ENCODE measurements at regions not wholly inside any gene's neighbourhood (a gene's known extent, or its start where the extent isn't known, plus 50 kb on each side); places are given as distances from the start of the nearest gene placed in this dataset.

- Histone ChIP-seq H3K9me3 (ENCODE audit: insufficient read depth, low read length) (no peaks in the 10 kb centered on the region), H3K27me3 (ENCODE audit: insufficient read depth, insufficient read length) (no peaks in the 10 kb centered on the region), H3K4me1 (ENCODE audit: insufficient read depth, insufficient read length) (no peaks in the 10 kb centered on the region), H3K9ac (ENCODE audit: insufficient read length, low read depth) (no peak overlapping the region), H3K4me3 (ENCODE audit: insufficient read length, low read depth) (no peak overlapping the region), H3K36me3 (ENCODE audit: insufficient read depth, insufficient read length, low read length) (no peaks in the 10 kb centered on the region)
- no peak for DNase-seq (ENCODE audit: low read depth, low spot score)
- TF ChIP-seq YY1 (IDR thresholded peaks at IDR 0.05; ENCODE audit: insufficient read depth, insufficient read length) (no peak), ZNF274 (IDR thresholded peaks at IDR 0.05; ENCODE audit: low read depth, low read length) (no peak), SUZ12 (IDR thresholded peaks at IDR 0.05; ENCODE audit: extremely low read depth, insufficient read depth, insufficient read length) (no peak)
Measured at GRCh38 chr4:38609614-38610013, 54.4 kb upstream of the KLF3 start.

DNA sequence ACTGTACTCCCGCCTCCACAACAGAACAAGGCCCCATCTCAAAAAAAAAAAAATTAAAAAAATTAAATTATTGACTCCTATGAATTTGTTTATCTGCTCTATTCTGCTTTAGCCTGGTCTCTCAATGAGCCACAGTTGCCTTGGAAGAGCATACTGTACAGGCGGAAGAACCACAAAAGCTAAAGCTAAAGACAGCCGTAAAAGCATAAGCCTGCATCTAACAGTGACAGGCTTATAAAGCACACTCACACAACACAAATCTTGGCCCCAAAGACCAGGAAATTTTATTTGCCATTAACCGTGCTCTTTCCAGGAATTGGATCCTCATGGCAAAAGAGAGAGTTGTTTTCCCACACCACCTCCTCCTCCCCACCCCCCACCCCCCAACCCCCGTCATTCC lies 53.5 kb upstream of the KLF3 start:
- H3K4me3 ChIP-seq (ENCODE audit: insufficient read length, low read depth) = no peak overlapping the region
- TF ChIP-seq ZNF274 (IDR thresholded peaks at IDR 0.05; ENCODE audit: low read depth, low read length) (no peak), YY1 (IDR thresholded peaks at IDR 0.05; ENCODE audit: insufficient read depth, insufficient read length) (no peak)
- no peaks in the 10 kb centered on the region for H3K27me3 ChIP-seq (ENCODE audit: insufficient read depth, insufficient read length)
- no peaks in the 10 kb centered on the region for H3K4me1 ChIP-seq (ENCODE audit: insufficient read depth, insufficient read length)
- DNase-seq (ENCODE audit: low read depth, low spot score) = no peak
- no peaks in the 10 kb centered on the region for H3K36me3 ChIP-seq (ENCODE audit: insufficient read depth, insufficient read length, low read length)
- H3K9me3 ChIP-seq (ENCODE audit: insufficient read depth, low read length) = no peaks in the 10 kb centered on the region
- H3K9ac ChIP-seq (ENCODE audit: insufficient read length, low read depth) = no peak overlapping the region

DNA sequence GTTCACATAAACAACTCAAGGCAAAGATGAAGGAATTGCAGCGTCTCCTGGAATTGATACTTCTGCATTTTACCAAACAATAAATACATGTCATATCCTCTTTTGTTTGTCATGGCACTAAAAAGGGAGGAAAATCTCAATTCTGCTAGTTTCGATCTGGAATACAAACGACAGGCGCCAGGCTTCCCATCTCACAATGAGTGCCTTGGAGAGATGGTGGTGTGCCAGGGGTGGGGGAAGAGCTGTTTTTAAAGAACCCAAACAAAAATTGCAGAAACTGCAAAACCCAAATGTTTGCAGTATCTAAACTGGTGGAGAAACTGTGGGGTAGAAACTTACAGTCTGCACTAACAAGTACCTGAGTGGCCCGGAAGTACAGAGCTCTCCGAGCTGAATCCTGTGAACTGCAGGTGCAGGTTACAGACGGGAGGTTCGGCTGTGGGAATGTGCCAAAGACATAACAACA lies 53.0 kb upstream of the KLF3 start:
- Histone ChIP-seq H3K27me3 (ENCODE audit: insufficient read depth, insufficient read length) (no peaks in the 10 kb centered on the region), H3K9ac (ENCODE audit: insufficient read length, low read depth) (no peak overlapping the region), H3K4me3 (ENCODE audit: insufficient read length, low read depth) (no peak overlapping the region), H3K4me1 (ENCODE audit: insufficient read depth, insufficient read length) (no peaks in the 10 kb centered on the region), H3K36me3 (ENCODE audit: insufficient read depth, insufficient read length, low read length) (no peaks in the 10 kb centered on the region), H3K9me3 (ENCODE audit: insufficient read depth, low read length) (no peaks in the 10 kb centered on the region)
- TF ChIP-seq SUZ12 (IDR thresholded peaks at IDR 0.05; ENCODE audit: extremely low read depth, insufficient read depth, insufficient read length) = no peak
- no peak for TF ChIP-seq ZNF274 (IDR thresholded peaks at IDR 0.05; ENCODE audit: low read depth, low read length)
- TF ChIP-seq YY1 (IDR thresholded peaks at IDR 0.05; ENCODE audit: insufficient read depth, insufficient read length) = no peak
- no peak for DNase-seq (ENCODE audit: low read depth, low spot score)

DNA sequence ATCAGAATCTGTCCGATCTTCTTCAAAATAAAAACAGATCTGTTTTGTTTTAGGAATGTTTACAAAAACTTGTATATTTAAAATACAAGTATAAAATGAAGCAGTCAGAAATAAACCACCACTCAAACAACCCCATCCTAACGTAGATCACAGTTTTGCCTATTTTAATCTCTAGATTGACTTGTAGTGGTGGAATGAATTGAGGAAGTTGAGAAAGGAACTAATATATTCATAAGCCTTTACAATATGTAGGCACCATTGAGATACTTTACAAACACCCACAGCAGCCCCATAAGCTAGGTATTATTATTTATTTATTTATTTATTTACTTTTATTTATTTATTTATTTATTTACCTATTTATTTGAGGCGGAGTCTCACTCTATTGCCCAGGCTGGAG lies 52.3 kb upstream of the KLF3 start:
- H3K27me3 ChIP-seq (ENCODE audit: insufficient read depth, insufficient read length) = no peaks in the 10 kb centered on the region
- H3K4me3 ChIP-seq (ENCODE audit: insufficient read length, low read depth) = no peak overlapping the region
- H3K9ac ChIP-seq (ENCODE audit: insufficient read length, low read depth) = no peak overlapping the region
- H3K36me3 ChIP-seq (ENCODE audit: insufficient read depth, insufficient read length, low read length) = no peaks in the 10 kb centered on the region
- no peaks in the 10 kb centered on the region for H3K4me1 ChIP-seq (ENCODE audit: insufficient read depth, insufficient read length)
- no peak for DNase-seq (ENCODE audit: low read depth, low spot score)
- no peak for TF ChIP-seq YY1 (IDR thresholded peaks at IDR 0.05; ENCODE audit: insufficient read depth, insufficient read length)
- no peak for TF ChIP-seq SUZ12 (IDR thresholded peaks at IDR 0.05; ENCODE audit: extremely low read depth, insufficient read depth, insufficient read length)
- TF ChIP-seq ZNF274 (IDR thresholded peaks at IDR 0.05; ENCODE audit: low read depth, low read length) = no peak
- no peaks in the 10 kb centered on the region for H3K9me3 ChIP-seq (ENCODE audit: insufficient read depth, low read length)

GRCh38 chr4:38612646-38613414 lies 51.2 kb upstream of the KLF3 start:
- H3K4me3 ChIP-seq (ENCODE audit: insufficient read length, low read depth) = no peak overlapping the region
- no peak overlapping the region for H3K9ac ChIP-seq (ENCODE audit: insufficient read length, low read depth)
- DNase-seq (ENCODE audit: low read depth, low spot score) = no peak
- no peaks in the 10 kb centered on the region for H3K4me1 ChIP-seq (ENCODE audit: insufficient read depth, insufficient read length)
- no peaks in the 10 kb centered on the region for H3K36me3 ChIP-seq (ENCODE audit: insufficient read depth, insufficient read length, low read length)
- H3K9me3 ChIP-seq (ENCODE audit: insufficient read depth, low read length) = no peaks in the 10 kb centered on the region
- no peak for TF ChIP-seq YY1 (IDR thresholded peaks at IDR 0.05; ENCODE audit: insufficient read depth, insufficient read length)
- no peak for TF ChIP-seq ZNF274 (IDR thresholded peaks at IDR 0.05; ENCODE audit: low read depth, low read length)
- H3K27me3 ChIP-seq (ENCODE audit: insufficient read depth, insufficient read length) = no peaks in the 10 kb centered on the region
